HG03354 (cell line): ENCODE measurements at regions not wholly inside any gene's neighbourhood (a gene's known extent, or its start where the extent isn't known, plus 50 kb on each side); places are given as distances from the start of the nearest gene placed in this dataset.
"Not testable (repeated sequence)": the region's sequence is repeated elsewhere in the genome, so short reads cannot be mapped to it uniquely, and the experiment has no call there.

Experiments used
- ATAC-seq: cut with Tn5 transposase; IDR thresholded peaks from one replicate; pipeline ENCODE4 v1.9.1; 2021; ENCODE audit warnings: mild to moderate bottlenecking; ENCODE audit not compliant: unreplicated experiment, poor library complexity, severe bottlenecking

DNA sequence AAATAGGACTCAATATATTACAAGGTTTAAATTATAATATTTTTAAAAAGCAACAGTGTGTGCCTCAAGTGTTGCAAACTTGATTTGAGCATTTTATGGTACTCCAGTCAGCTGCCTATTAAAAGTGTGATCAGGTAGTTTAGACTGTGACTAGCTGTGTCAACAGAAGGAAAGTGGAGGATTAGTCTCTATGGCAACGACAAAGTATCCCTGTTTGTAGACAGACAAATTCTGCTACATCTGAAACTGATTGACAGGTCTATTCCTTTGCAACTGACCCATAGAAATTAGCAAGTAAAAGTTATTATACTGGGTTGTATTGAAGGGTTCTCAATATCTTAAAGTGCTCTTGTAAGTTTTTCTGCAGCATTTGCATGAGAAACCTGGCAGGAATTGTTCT lies 249.8 kb upstream of the ARRDC3 start:
- ATAC-seq: no peak

DNA sequence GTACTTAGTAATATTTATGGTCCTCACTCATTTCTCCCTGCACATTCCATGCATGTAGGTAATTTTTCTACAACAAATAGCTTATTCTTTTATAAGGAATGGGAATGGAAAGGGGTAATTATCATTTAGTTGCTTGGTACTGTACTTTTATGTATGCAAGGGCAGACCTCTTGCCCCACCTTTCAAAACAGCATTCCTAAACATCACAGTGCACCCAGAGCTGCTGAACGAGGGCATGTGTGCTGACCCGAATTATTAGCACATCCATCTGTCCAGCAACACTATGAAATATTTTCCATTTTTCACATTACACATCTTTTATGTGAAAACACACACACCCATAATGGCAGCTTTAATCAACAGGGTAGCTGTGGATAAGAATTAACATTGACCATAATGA lies 228.6 kb upstream of the ARRDC3 start:
- ATAC-seq: no peak

DNA sequence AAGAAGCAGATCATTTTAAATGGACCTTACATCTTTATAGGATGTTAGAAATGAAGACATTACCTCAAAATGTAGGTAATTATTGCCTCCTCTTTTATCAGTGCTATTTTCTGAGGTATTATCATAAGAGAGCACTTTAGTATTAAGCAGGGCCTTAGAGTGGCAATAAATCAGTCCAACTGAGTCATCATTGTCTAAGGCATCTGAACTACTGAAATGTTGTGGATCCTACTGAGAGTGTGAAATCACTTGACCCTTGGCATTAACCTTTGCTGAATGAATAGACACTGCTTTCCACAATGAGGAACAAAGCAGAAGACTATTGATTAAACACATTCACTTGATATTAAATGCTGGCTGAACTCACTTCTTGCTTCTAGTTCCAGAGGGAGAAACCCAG lies 224.6 kb upstream of the ARRDC3 start:
- ATAC-seq: no peak

DNA sequence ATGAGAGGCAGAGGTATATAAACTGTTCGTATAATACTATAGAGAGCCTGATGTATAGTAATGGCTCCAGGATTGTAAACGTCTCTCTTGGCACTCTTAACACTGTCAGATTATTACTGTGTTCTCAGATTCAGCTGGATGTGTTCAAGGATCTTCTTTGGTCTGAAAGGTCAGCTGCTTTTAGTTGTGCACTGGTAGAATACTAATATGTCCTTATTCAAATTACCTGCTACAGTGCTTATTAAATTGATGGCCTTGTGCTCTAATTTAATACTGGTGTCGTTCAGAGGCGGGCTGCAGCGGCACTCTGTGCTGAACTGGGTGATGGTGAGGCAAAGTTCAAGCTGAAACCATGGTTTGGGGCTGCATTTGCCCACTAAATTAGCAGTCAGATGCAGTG lies 216.7 kb upstream of the ARRDC3 start:
- no peak for ATAC-seq

DNA sequence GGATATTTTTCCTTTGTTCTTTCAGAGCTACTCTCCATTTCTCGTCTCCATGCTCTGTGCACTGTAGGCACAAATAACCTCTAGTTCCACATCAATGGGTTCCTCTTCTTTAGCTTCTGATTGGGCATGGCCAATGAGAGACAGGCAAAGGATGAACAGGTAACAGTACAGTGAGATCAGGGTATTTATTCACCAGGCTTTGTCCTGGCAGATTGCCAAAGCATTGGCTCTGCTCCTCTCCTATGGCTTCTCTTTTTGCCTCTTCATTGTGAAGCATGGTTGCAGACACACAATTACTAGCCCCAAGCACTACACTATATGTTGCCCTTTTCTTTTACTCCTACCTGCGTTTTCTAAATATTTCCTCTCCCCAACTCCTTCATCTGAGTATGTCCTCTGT lies 215.1 kb upstream of the ARRDC3 start:
- ATAC-seq: no peak

DNA sequence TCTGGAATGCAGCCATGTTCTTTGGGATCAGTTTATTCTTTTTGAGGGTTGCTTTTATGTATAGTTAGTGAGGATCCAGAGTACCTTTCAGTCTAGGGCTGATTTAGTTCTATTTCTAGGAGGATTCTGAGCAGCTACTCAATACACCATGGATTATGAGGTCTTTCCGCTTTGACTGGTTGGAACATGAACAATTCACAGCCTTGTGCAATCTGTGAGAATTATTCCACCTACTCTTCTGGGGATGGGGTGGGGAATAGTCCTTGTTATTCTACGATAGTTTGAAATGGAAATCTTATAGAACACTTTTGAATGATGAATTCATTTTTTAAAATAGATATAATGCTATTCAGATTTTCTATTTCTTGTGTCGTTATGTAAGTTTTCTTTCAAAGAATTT lies 212.3 kb upstream of the ARRDC3 start:
- ATAC-seq: no peak

DNA sequence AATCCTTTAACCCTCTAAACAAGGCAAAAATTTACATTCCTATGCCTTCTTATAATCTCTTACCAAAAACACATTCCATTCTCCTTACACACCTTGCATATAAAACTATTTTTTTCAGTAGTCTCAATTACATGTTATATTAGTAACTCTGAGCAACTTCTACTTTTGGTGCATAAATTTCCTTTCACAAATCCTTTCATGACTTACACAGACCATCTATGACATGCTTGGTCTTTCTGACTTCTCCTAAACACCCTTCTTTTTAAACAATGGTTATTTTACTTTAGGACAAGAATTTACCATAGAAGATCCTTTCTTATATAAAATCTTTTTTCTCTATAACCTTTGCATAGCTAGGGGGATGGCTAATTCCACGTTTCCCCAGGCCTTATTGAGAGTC lies 208.0 kb upstream of the ARRDC3 start:
- no peak for ATAC-seq

DNA sequence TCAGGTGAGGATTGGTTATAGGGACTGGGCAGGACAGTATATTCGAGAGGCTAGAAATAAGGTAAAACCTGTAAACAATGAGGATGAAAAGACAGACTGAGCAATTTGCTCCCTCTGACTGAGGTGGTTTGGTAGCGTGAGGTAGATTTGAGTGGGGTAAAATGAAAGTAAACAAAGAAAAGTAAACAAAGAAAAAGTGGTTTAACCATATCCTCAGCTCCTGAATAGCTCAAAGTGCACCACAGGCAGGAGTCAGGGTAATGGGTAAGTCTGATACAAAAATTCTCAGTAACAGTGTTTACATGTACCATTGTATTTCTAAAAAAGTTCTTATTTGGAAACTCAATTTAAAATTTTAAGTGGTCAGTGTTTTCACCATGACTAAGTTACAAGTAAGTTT lies 203.1 kb upstream of the ARRDC3 start:
- no peak for ATAC-seq

DNA sequence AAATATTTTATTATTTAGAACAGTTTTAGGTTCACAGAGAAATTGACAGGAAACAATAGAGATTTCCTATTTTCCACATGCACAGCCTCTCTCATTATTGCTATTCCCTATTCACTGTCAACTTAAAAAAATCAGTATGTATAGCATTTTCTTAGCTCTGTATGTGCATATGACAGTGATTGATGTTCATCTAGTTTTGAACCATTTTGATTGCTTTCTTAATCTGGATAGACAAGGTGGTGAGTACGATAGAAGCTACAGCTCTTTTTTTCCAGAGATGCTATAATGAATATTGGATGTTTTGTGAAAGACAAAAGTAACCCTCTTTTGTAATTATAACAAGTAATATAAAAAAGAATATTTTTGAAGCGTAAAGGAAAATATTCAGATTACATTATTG lies 201.2 kb upstream of the ARRDC3 start:
- ATAC-seq: no peak

DNA sequence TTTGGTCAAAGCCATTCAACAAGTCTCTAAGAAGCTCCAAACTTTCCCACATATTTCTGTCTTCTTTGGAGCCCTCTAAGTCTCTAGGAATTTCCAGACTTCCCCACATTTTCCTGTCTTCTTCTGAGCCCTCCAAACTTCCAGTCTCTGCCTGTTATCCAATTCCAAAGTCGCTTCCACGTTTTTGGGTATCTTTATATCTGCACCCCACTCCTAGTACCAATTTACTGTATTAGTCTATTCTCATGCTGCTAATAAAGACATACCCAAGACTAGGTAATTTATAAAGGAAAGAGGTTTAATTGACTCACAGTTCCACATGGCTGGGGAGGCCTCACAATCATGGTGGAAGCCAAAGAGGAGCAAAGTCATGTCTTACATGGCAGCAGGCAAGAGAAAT lies 182.9 kb upstream of the ARRDC3 start:
- not testable (repeated sequence) for ATAC-seq

DNA sequence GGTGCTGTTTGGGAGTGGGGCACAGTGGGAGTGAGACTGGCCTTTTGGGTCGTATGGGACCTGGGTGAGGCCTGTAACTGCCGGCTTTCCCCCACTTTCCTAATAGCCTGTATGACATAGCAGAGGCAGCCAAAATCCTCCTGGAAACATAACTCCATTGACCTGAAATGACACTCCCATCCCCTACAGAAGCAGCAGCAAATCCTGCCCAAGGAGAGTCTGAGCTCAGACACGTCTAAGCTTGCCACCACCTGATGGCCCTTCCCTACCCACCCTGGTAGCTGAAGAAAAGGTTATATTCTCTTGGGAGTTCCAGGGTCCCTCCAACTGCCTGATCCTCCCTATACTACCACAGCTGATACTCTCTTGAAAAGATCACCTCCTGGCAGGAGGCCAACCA lies 179.8 kb upstream of the ARRDC3 start:
- no peak for ATAC-seq

DNA sequence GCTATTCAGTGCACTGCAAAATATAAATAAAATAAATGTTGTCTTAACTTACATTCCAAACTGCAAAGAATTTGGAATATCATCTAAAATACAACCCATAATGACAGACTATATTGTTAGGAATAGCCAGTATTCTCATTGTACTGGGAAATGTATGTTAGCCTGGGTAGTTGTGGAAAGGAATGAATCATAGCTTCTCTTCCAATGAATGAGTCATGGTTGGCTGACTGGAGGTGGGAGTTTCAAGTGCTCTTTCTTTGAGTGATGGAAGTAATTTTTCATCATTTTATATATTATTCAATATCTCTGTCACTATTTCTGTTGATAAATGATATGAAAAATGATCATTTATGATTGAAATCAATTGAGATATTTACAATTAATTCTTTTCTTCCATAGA lies 158.6 kb upstream of the ARRDC3 start:
- ATAC-seq: no peak

DNA sequence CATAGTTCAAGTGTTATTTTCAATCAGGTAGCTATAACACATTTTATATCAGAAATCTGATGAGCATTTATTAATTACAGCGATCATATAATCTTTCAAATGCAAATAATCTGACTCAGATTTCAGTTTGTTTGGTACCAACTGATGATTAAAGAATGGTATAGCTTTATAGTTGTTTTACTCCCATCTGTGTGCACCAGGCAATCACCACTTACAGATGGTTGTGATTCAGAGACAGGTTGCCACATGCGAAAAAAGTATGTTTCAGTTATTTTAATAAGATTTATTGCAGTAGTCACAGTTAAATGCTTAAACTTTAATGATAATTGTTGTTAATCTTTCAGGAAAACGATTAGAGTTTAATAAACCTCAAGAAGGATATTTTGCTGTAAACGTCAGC lies 155.1 kb upstream of the ARRDC3 start:
- ATAC-seq: no peak

DNA sequence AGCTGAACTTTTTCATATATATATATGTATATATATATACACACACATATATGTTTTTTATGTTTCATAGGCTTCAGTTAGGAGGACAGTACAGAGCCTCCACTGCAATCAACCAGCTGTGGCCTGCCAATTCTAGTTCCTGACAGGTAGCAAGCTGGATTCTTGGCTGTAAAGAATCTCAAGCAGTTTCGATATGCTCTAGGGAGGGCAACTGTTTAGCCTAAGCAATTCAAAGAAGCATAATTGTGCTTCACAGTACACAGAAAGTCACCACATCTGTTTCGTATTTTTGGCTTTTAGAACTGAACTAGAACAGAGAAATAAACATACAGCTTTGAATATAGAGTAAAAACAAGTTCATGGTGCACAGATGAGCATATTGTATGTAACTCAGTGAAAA lies 152.4 kb upstream of the ARRDC3 start:
- ATAC-seq: no peak

DNA sequence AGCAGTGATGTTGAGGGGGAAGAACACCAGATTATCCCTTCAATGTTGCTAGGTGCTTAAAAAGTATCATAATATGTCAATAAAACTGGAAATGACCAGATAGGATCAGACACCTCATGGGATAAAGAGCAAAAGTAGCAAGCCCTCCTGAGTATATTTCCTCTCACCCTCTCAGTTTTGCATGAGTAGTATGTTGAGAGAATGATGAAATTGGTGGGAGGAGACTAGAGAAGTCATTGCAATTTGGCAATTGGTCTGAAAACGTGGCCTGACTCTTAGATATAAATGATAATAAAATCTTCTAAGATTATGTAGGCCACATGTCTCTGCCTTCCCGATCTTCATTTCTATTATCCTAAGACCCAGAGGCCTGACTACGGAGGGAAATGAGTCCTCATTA lies 151.2 kb upstream of the ARRDC3 start:
- ATAC-seq: no peak

DNA sequence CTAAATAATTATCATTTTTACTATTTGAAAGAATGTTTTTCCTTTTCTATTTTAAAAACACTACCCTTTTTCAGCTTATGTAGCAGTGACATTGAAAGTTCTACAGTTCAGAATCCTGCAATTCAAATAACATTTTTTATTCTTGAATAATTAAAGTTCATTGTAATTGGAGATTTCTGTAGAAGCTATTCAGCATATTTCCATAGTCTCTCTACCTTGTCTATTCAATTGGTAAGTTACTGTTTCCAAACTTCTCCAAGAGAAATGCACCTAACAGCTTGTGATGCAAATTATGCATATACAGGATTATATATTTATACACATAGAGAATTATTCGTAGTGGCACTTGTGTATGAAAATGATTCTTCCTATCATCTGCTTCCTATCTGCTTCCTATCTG lies 149.7 kb upstream of the ARRDC3 start:
- no peak for ATAC-seq

DNA sequence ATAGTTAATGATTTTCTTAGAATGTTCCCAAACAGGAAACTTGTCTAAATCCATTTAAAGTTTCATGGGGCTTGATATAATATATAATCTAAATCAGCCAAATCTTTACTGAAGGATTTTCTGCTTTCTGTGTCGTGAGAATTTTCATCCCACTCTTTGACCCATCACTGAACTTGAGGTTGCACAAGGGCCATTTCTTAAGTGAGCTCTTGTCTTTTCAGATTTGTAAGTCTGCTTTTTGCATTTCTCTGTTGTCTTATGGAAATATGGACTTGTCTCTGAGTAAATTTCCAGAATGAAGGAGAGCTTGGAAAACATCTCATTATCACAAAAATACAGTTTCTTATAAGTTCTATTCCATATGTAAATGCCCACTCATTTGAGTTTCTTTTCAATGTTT lies 149.2 kb upstream of the ARRDC3 start:
- no peak for ATAC-seq

DNA sequence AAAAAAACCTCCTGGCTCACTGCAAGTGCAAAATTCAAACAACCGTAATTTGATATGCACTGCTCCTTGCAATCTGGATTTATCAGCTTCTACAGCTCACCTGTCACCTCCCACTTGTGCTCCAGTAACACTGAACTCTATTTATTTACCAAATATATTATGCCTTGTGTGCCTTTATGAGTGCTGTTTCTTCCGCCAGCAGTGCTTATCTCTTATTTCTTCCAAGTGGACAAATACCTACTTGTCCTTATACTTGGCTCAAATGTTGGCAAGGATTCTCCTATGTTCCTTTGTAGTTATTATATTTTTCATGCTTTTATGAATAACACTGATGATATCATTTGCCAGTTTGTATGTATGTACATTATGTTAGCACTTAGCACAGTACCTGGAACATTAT lies 145.7 kb upstream of the ARRDC3 start:
- ATAC-seq: no peak

DNA sequence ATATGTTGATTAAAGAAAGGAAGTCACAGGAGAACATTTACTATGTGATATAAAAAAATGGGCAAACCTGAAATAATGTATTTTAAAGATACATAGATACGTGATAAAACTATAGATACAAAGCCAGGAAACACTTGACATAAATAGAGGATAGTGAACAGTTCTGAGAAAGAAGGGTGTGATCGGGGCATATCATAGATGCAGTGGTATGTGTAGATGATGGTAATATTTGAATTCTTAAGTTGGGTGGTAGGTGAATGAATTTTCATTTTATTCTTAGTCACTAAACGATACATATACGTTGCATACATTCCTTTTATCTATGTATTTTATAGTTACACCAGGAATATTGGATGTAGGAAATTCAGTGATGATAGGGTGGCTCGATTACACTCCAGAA lies 138.7 kb upstream of the ARRDC3 start:
- ATAC-seq: no peak

DNA sequence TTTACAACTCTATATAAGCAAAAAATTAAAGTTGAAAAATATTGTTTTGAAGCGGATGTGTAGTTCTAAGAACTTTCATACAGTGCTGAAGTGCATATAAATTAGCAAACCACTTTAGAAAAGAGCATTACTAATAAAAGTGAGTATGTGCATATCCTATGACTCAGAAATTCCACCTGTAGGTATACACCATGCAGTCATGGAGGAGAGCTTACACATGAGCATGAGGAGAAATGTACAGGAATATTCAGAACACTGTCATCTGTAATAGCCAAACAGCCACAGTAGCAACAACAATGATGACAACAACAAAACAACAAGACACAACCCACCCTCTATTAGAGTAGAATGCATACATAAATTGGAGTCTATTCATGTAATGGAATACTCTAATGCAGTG lies 138.2 kb upstream of the ARRDC3 start:
- no peak for ATAC-seq

DNA sequence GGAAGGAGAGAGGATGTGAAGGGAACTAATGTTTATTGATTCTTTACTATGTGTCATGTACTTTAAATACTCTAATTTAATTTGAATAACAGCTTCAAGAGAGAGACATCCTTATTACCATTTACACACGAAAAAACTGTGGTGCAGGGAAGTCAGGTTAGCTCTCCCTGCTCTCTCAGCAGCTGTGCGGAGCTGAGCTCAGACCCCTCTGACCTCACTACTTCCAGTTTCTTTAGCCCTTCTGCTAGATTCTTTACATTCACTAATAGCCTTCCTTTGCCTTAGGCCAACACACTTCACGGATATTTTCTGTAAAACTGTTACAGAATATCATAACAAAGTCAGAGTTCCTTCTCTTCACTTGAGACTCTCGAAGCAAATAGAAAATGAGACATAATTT lies 131.3 kb upstream of the ARRDC3 start:
- no peak for ATAC-seq

DNA sequence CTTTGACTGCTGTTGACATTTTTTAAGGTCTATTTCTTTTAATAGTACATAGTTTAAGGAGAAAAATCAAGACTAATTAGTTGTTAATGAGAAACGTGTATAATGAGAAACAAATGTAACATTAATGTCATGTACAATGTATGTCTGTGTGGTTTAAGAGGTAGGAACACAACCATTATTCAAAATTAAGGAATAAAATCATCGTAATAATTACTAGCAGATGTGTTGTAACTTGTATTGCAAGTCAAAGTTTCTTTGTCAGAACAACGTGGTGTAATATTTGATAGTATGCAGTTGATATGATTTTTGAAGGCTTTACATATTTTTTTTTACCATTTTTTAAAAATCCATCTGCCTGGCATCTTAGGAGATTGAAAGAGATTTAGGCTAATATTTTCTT lies 120.2 kb upstream of the ARRDC3 start:
- ATAC-seq: no peak

DNA sequence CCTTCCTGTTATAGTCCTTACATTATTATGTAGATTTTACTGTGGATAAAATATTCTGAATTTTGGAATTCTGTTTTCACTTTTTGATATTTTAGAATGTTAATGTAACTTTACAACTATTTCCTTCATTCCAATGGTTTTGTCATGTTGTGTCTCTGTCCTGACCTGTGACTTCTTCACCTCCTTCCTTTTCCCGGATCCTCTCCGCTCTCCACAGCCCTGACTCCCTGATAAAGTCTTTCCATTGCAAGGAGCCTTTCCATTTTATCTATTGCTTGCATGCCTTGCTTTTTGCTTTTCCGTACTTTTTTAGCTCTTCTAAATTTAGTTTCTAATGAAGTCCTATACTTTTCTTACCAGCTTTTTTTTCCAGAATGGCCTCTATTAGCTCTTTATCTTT lies 117.6 kb upstream of the ARRDC3 start:
- no peak for ATAC-seq
